ENCODE measurements at regions not wholly inside any gene's neighbourhood (a gene's known extent, or its start where the extent isn't known, plus 50 kb on each side); places are given as distances from the start of the nearest gene placed in this dataset.

- Histone ChIP-seq H3K4me2 (ENCODE audit: control insufficient read depth, extremely low read depth, insufficient read depth, low read depth, low read length) (no peak overlapping the region), H3K9me3 (ENCODE audit: control insufficient read depth, low read depth, low read length) (no peaks in the 10 kb centered on the region), H4K20me1 (ENCODE audit: control insufficient read depth, extremely low read depth, insufficient read depth, low read length) (no peaks in the 10 kb centered on the region), H3K4me1 (ENCODE audit: control insufficient read depth, extremely low read depth, insufficient read depth, low read length) (peaks cover 20% of the 10 kb centered on the region), H3K36me3 (ENCODE audit: control insufficient read depth in 2 of 2, extremely low read depth in 1 of 2, insufficient read depth in 2 of 2, low read length in 2 of 2) (no peaks in the 10 kb centered on the region), H3K9me1 (ENCODE audit: control insufficient read depth, extremely low read depth, insufficient read depth, low read length) (no peaks in the 10 kb centered on the region), H3K4me3 (ENCODE audit: control insufficient read depth in 2 of 3, extremely low read depth in 1 of 3, insufficient read depth in 2 of 3, low read depth in 1 of 3, low read length in 3 of 3) (no peak overlapping the region), H3K27ac (ENCODE audit: control insufficient read depth, insufficient read depth, low read length) (no peak overlapping the region), H2AFZ (ENCODE audit: control insufficient read depth, low read length) (no peak overlapping the region), H3K79me2 (ENCODE audit: control insufficient read depth, insufficient read depth, low read length) (no peaks in the 10 kb centered on the region), H3K9ac (ENCODE audit: control insufficient read depth, extremely low read depth, insufficient read depth, low read length) (no peak overlapping the region), H3K27me3 (ENCODE audit: control insufficient read depth, extremely low read depth, insufficient read depth, low read length) (no peaks in the 10 kb centered on the region)
- dilution Hi-C loops (cut with MboI; ENCODE audit: extremely low pct_ligation_motif_present, low sequenced_read_pairs) = no loop called here
- DNase-seq (ENCODE audit: low read depth, low spot score) = no peak
- TF ChIP-seq, protein P1, sequence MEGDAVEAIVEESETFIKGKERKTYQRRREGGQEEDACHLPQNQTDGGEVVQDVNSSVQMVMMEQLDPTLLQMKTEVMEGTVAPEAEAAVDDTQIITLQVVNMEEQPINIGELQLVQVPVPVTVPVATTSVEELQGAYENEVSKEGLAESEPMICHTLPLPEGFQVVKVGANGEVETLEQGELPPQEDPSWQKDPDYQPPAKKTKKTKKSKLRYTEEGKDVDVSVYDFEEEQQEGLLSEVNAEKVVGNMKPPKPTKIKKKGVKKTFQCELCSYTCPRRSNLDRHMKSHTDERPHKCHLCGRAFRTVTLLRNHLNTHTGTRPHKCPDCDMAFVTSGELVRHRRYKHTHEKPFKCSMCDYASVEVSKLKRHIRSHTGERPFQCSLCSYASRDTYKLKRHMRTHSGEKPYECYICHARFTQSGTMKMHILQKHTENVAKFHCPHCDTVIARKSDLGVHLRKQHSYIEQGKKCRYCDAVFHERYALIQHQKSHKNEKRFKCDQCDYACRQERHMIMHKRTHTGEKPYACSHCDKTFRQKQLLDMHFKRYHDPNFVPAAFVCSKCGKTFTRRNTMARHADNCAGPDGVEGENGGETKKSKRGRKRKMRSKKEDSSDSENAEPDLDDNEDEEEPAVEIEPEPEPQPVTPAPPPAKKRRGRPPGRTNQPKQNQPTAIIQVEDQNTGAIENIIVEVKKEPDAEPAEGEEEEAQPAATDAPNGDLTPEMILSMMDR (optimal IDR thresholded peaks at IDR 0.05 in 1 of 3, IDR thresholded peaks at IDR 0.05 in 1 of 3, conservative IDR thresholded peaks at IDR 0.05 in 1 of 3; ENCODE audit: extremely low read depth in 1 of 3, insufficient read depth in 2 of 3, low read length in 3 of 3) = no peak
- no peak for TF ChIP-seq EZH2 (IDR thresholded peaks at IDR 0.05; ENCODE audit: low read length)
- no peak for FAIRE-seq
These were observed 68.4 kb upstream of the MAGI3 start for GRCh38 chr1:113321771-113322387.

- no peaks in the 10 kb centered on the region for H3K36me3 ChIP-seq (ENCODE audit: control insufficient read depth in 2 of 2, extremely low read depth in 1 of 2, insufficient read depth in 2 of 2, low read length in 2 of 2)
- FAIRE-seq (no peak), DNase-seq (ENCODE audit: low read depth, low spot score) (no peak)
- H3K4me2 ChIP-seq (ENCODE audit: control insufficient read depth, extremely low read depth, insufficient read depth, low read depth, low read length) = no peak overlapping the region
- H3K9me1 ChIP-seq (ENCODE audit: control insufficient read depth, extremely low read depth, insufficient read depth, low read length) = no peaks in the 10 kb centered on the region
- no peak overlapping the region for H3K27ac ChIP-seq (ENCODE audit: control insufficient read depth, insufficient read depth, low read length)
- TF ChIP-seq, protein P1 (optimal IDR thresholded peaks at IDR 0.05 in 1 of 3, IDR thresholded peaks at IDR 0.05 in 1 of 3, conservative IDR thresholded peaks at IDR 0.05 in 1 of 3; ENCODE audit: extremely low read depth in 1 of 3, insufficient read depth in 2 of 3, low read length in 3 of 3) = no peak
- no peak for TF ChIP-seq EZH2 (IDR thresholded peaks at IDR 0.05; ENCODE audit: low read length)
- dilution Hi-C loops (cut with MboI; ENCODE audit: extremely low pct_ligation_motif_present, low sequenced_read_pairs) = no loop called here
- no peak overlapping the region for H3K9ac ChIP-seq (ENCODE audit: control insufficient read depth, extremely low read depth, insufficient read depth, low read length)
- no peaks in the 10 kb centered on the region for H4K20me1 ChIP-seq (ENCODE audit: control insufficient read depth, extremely low read depth, insufficient read depth, low read length)
- H3K27me3 ChIP-seq (ENCODE audit: control insufficient read depth, extremely low read depth, insufficient read depth, low read length) = no peaks in the 10 kb centered on the region
- H3K4me1 ChIP-seq (ENCODE audit: control insufficient read depth, extremely low read depth, insufficient read depth, low read length) = peaks cover 26% of the 10 kb centered on the region
- no peaks in the 10 kb centered on the region for H3K9me3 ChIP-seq (ENCODE audit: control insufficient read depth, low read depth, low read length)
- H3K4me3 ChIP-seq (ENCODE audit: control insufficient read depth in 2 of 3, extremely low read depth in 1 of 3, insufficient read depth in 2 of 3, low read depth in 1 of 3, low read length in 3 of 3) = no peak overlapping the region
- H3K79me2 ChIP-seq (ENCODE audit: control insufficient read depth, insufficient read depth, low read length) = no peaks in the 10 kb centered on the region
- no peak overlapping the region for H2AFZ ChIP-seq (ENCODE audit: control insufficient read depth, low read length)
These were observed 67.9 kb upstream of the MAGI3 start for GRCh38 chr1:113322439-113322838.

Measured in keratinocyte (primary cell).